ENCODE measurements at regions not wholly inside any gene's neighbourhood (a gene's known extent, or its start where the extent isn't known, plus 50 kb on each side); places are given as distances from the start of the nearest gene placed in this dataset.

- TF ChIP-seq FOS (IDR thresholded peaks at IDR 0.05; ENCODE audit: borderline replicate concordance, insufficient read depth, low read length) = no peak
- no peak for TF ChIP-seq POLR2AphosphoS5 (IDR thresholded peaks at IDR 0.05; ENCODE audit: insufficient read depth, low read depth, low read length)
- no peak for TF ChIP-seq CTCF (IDR thresholded peaks at IDR 0.05; ENCODE audit: extremely low read depth in 1 of 2, insufficient read depth in 1 of 2, low read depth in 1 of 2, low read length in 2 of 2)
- no peak for TF ChIP-seq POLR2A (IDR thresholded peaks at IDR 0.05; ENCODE audit: low read depth, low read length)
- TF ChIP-seq EZH2 (IDR thresholded peaks at IDR 0.05; ENCODE audit: borderline replicate concordance, low read depth, low read length, severe bottlenecking) = no peak
- TF ChIP-seq MAX (IDR thresholded peaks at IDR 0.05; ENCODE audit: insufficient read depth, insufficient read length) = no peak
- no peak for TF ChIP-seq MYC (IDR thresholded peaks at IDR 0.05; ENCODE audit: low read depth, low read length)
Observed at GRCh38 chr12:88303335-88303734, 161.2 kb downstream of the TMTC3 start.

Data from endothelial cell of umbilical vein (primary cell).